Iris pigment epithelial cell (primary cell): ENCODE measurements at regions not wholly inside any gene's neighbourhood (a gene's known extent, or its start where the extent isn't known, plus 50 kb on each side); places are given as distances from the start of the nearest gene placed in this dataset.

Experiments
- DNase-seq: peaks from one replicate; pipeline ENCODE4 v3.0.0-alpha.2; 2011; ENCODE audit warnings: low read depth

GRCh38 chr1:184322253-184322652 is 64.6 kb upstream of the C1orf21 start:
- no peak for DNase-seq

- no peak for DNase-seq
Measured at GRCh38 chr1:184324972-184325371, 61.9 kb upstream of the C1orf21 start.

- DNase-seq, result peak; percentile 61
Measured at GRCh38 chr1:184326278-184326677, 60.6 kb upstream of the C1orf21 start.

- DNase-seq, result no peak
Measured at GRCh38 chr1:184329245-184329953, 57.4 kb upstream of the C1orf21 start.

GRCh38 chr1:184329962-184330868 is 56.6 kb upstream of the C1orf21 start:
- DNase-seq, result peak; percentile 3

GRCh38 chr1:184330875-184331274 is 56.0 kb upstream of the C1orf21 start:
- DNase-seq, result no peak
